ENCODE measurements at regions not wholly inside any gene's neighbourhood (a gene's known extent, or its start where the extent isn't known, plus 50 kb on each side); places are given as distances from the start of the nearest gene placed in this dataset.

DNA sequence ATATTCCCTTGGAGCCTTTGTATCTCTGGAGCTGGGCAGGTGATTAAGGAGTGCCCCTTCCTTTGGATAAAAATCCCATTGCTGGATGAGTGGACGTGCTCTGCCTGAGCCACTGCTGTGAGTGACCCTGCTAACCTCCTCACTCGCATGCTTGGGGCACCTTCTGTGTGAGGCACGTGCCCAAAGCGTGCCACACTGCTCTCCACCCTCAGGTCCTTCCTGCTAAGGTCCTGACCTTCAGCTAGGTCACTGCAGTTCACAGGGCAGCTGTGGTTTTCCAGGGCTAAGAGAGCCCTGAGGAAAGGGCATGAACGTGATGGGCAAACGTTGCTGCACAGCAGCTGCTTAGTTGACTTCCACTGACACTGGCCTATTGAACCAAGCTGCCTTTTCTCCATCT, 204.4 kb upstream of the COBL start:
- DNase-seq (ENCODE audit: low spot score), result no peak

DNA sequence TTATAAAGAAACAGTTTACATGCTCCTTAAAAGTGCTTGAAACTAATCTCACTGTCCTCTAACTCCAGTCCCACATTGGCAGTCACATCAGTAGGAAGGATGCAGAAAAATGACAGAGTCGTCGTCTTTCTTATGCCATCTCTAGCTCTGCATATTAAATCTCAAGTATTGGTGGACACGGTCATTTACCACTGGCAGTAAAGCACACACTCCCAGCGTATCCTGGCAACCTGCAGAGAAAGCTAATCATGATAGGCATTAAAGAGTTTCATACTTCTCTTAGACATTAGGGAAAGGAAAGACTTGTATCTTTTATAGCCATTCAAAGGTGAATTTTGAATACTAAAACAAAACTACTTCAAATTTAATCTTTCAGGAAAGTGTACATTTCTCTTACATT, 202.0 kb upstream of the COBL start:
- DNase-seq (ENCODE audit: low spot score) (no peak), ATAC-seq (no peak)
- intact Hi-C loops (cut with DNase I), result no loop called here

More for the DNA sequence above, 204.4 kb upstream of the COBL start:
- no peak for ATAC-seq
- intact Hi-C loops (cut with DNase I), result no loop called here

GRCh38 chr7:51517187-51517586, 200.6 kb upstream of the COBL start:
- ATAC-seq (no peak), DNase-seq (ENCODE audit: low spot score) (no peak)
- intact Hi-C loops (cut with DNase I), result no loop called here

DNA sequence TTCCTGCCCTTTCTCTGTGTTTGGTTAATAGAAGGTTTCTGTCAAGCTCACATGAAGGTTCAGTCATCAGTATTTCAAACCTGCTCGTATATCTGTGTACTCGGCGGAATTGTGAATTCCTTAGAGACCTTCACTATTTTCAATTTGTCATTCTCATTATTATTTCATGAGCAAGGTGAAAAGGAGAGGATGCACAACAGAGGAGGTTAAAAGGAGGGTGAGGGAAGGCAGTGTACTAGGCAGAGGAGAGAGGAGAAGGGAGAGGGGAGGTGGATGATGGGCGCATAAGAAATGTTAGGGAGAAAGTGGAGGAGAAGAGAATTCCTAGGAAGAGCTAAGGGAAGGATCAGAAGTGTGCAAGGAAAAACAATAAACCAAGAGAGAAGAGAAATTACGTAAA, 185.0 kb upstream of the COBL start:
- ATAC-seq (no peak), DNase-seq (ENCODE audit: low spot score) (no peak)
- intact Hi-C loops (cut with DNase I), result no loop called here

DNA sequence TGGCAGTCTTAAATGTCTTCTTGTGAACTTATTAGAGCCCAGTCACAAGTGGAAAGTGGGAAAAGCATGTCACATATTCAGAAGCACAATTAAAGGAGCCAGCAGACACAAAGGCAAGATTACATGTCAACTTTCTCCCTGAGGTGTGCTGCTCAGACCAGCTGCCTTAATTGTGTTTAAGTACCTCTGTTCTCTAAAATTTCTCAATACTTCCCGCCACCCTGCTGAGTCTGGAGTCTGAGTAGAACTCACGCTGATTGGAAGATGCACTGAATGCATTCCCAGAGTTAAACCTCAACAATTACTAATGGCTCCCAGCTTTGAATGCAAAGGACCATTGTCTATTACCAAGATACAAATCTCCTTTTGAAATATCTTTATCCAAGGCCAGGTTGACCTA, 166.4 kb upstream of the COBL start:
- ATAC-seq (no peak), DNase-seq (ENCODE audit: low spot score) (no peak)
- intact Hi-C loops (cut with DNase I), result no loop called here

GRCh38 chr7:51481421-51481820, 164.8 kb upstream of the COBL start:
- ATAC-seq, result no peak
- DNase-seq (ENCODE audit: low spot score), result no peak
- intact Hi-C loops (cut with DNase I), result no loop called here

- ATAC-seq, result no peak
- DNase-seq (ENCODE audit: low spot score), result no peak
- intact Hi-C loops (cut with DNase I), result no loop called here
Measured at GRCh38 chr7:51477819-51478218, 161.2 kb upstream of the COBL start.

DNA sequence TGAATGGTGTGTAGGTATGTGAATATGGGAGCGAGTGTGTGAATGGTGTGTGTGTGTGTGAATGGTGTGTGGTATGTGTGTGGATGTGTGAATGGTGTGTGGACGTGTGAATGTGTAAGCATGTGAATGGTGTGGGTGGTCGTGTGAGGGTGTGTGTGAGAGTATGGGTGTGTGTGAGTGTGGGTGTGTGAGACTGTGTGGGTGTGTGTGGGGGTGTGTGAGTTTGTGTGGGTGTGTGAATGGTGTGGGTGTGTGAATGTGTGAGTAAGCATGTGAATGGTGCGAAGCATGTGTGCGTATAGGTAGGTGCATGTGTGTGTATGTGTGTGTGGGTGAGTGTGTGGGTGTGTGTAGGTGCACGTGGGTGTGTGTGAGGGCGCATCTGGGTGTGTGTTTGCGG, 160.7 kb upstream of the COBL start:
- DNase-seq (ENCODE audit: low spot score) (no peak), ATAC-seq (no peak)
- intact Hi-C loops (cut with DNase I), result no loop called here

DNA sequence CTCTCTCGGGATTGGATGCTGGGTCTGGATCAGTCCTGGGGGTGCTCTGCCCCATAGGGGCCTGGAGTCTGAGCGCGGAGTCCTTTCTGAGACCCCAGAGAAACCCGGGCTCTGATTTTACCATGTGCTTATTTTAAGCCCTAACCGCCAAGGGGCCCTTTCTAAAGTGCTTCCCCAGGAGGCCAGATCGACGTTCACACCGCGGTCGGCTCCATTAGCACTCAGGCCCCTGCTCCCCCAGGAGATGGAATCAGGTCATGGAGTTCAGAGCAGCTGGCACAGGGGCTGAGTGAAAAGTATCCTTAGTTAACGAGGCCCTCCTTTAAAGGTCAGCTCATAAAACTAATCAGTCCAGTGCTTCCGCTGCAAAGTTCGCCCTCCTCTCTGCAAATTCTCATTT, 159.4 kb upstream of the COBL start:
- no peak for DNase-seq (ENCODE audit: low spot score)
- no peak for ATAC-seq
- intact Hi-C loops (cut with DNase I), result no loop called here

DNA sequence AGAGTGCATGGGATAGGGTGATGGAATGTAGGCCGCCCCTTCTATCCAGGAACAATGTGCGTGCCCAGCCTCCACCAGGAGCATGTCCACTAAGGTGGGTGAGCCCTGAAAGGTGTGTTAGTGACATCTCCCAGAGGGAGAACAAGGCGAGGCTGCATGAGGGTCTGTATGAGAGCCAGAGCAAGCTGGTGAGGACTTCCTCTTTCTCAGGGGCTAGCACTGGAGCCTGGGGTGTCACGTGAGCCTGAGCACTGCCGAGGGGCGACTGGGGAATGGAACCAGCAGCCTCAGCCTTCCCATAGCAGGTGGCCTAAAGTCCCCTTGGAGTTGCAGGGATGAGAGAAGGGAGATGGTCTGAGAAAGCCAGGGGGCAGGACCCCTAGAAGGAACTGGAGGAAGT, 156.3 kb upstream of the COBL start:
- ATAC-seq, result no peak
- DNase-seq (ENCODE audit: low spot score), result no peak
- intact Hi-C loops (cut with DNase I), result no loop called here

DNA sequence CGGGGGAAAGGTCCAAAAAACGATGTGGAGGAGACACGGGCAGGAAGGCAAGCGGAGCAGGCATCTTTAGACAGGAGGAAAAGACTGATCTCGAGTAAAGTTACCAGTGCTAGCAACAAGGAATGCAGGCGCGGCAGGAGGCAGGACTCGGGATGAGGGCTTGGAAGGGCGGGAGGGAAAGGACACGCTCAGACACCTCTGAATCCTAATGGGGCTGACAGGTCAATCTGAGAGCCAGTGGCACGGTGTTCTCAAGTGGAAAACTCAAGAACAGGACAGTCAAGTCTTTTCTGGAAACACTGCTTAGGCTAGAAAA, 155.3 kb upstream of the COBL start:
- no peak for DNase-seq (ENCODE audit: low spot score)
- intact Hi-C loops (cut with DNase I), result no loop called here
- ATAC-seq, result no peak

GRCh38 chr7:51471210-51471980, 154.8 kb upstream of the COBL start:
- ATAC-seq, result no peak
- DNase-seq (ENCODE audit: low spot score), result no peak
- intact Hi-C loops (cut with DNase I), result no loop called here

DNA sequence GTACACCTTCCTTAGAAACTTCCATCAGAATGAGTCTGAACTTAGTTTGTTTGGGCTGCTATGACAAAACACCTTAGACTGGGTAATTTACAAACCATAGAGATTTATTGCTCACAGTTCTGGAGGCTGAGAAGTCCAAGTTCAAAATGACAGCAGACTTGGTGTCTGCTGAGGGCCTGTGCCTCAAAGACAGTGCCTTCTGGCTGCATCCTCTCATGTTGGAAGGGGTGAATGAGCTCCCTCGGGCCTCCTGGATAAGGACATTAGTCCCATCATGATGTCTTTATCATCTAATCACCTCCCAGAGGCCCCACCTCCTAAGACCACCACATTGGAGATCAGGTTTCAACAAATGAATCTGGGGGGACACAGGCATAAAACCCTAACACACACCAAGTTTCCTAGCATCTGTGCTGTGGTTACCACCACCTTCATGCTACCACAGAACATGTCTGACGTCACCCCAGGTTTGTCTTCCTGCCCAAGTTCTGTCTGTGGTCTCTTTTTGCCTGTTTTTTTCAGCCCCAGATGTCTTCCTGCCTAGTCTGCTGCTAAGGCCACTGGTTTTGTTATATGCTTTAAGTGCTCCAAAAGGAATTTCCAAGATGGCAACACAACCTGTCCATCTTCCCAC, 150.9 kb upstream of the COBL start:
- no peak for DNase-seq (ENCODE audit: low spot score)
- intact Hi-C loops (cut with DNase I), result no loop called here
- ATAC-seq, result no peak

DNA sequence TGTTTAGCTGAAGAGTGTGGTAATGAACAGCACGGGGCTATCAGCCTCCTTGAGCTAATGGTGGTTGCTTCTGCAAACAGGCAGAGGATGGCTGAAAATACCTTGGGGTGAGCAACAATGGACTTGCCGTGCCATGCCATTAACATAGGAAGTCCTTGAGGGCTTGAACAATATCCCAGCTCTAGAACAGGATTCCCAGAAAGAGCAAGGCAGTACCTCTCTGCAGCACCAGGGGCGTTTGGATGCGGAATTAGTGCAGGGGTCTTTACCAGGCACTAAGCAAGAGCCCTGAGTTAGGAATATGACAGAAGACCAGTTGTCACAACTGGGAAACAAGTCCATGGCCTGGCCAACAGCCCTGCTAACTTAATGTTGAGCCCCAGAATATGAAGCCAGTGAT, 143.2 kb upstream of the COBL start:
- intact Hi-C loops (cut with DNase I), result no loop called here
- ATAC-seq (no peak), DNase-seq (ENCODE audit: low spot score) (no peak)

- DNase-seq (ENCODE audit: low spot score) (no peak), ATAC-seq (no peak)
- intact Hi-C loops (cut with DNase I), result no loop called here
Measured at GRCh38 chr7:51458693-51459092, 142.1 kb upstream of the COBL start.

GRCh38 chr7:51457079-51457478, 140.5 kb upstream of the COBL start:
- intact Hi-C loops (cut with DNase I), result no loop called here
- DNase-seq (ENCODE audit: low spot score), result no peak
- ATAC-seq, result no peak

- no peak for DNase-seq (ENCODE audit: low spot score)
- ATAC-seq, result no peak
- intact Hi-C loops (cut with DNase I), result no loop called here
Measured at GRCh38 chr7:51456431-51457060, 139.9 kb upstream of the COBL start.

GRCh38 chr7:51455948-51456347, 139.3 kb upstream of the COBL start:
- DNase-seq (ENCODE audit: low spot score) (no peak), ATAC-seq (no peak)
- intact Hi-C loops (cut with DNase I), result no loop called here

DNA sequence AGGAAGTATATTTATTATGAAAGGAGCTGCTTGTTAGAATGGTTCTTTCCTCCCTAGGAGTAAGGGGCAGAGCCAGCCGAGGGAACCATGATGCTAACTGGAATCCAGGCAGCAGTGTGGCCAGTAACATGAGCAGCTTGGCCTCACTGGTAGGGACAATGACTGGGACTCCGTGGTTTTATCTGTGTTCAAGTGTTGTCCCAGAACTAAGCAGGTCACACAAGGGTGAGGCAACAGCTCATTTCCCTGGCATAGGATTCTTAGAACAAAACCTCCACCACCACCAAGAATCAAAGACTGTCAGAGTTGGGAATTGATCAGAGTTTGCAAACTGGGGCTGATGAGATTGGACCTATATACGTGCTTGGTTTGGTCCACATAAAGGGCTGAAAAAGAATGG, 138.9 kb upstream of the COBL start:
- no peak for DNase-seq (ENCODE audit: low spot score)
- intact Hi-C loops (cut with DNase I), result no loop called here
- no peak for ATAC-seq

DNA sequence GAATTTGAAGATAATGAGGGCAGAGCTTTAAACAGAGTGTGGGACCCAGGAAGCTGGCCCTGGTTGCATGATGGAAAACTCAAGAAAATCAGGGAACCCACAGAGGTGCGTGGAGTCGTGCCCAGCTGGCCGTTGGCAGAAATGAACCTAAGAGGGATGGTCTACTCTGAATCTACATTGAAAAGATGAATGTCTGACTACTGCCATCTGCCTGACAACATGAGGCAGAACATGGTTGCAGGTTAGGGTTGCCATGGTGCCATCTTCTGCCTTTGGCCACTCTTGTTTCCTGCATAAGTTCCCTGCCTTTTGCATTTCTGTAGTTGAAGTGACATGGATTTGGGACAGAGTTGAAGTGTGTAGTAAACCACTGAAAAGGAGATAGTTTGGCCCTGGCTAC, 138.5 kb upstream of the COBL start:
- ATAC-seq, result no peak
- intact Hi-C loops (cut with DNase I), result no loop called here
- no peak for DNase-seq (ENCODE audit: low spot score)

- no peak for DNase-seq (ENCODE audit: low spot score)
Measured at GRCh38 chr7:51452694-51453093, 136.1 kb upstream of the COBL start.

More at GRCh38 chr7:51452694-51453093, 136.1 kb upstream of the COBL start:
- intact Hi-C loops (cut with DNase I), result no loop called here
- ATAC-seq, result peak; percentile 61
